Vagina (tissue), 2 donors: ENCODE measurements at regions not wholly inside any gene's neighbourhood (a gene's known extent, or its start where the extent isn't known, plus 50 kb on each side); places are given as distances from the start of the nearest gene placed in this dataset.

Experiments
- DNase-seq, 2 donors: peaks; one replicate each; pipeline ENCODE4 v3.0.0-alpha.2; 2017; ENCODE audit errors: extremely low spot score in 2 of 2
- H3K27ac ChIP-seq: fragments of 200-600 bp; sonication (generic); one replicate; pipeline ENCODE4 v1.5.1; 2019
- H3K27me3 ChIP-seq: fragments of 200-600 bp; sonication (generic); one replicate; pipeline ENCODE4 v1.5.1; 2019
- H3K36me3 ChIP-seq, 2 donors: fragments of 200-600 bp; sonication (generic); one replicate each; pipeline ENCODE4 v1.5.1; 2017 to 2019
- H3K4me1 ChIP-seq: fragments of 200-600 bp; sonication (generic); one replicate; pipeline ENCODE4 v1.5.1; 2019
- H3K4me3 ChIP-seq, 2 donors: fragments of 200-600 bp; sonication (generic); 1 replicate in 1 of 2; 2 replicates in 1 of 2; pipeline ENCODE4 v1.5.1; 2016 to 2019
- H3K9me3 ChIP-seq: fragments of 200-600 bp; sonication (generic); one replicate; pipeline ENCODE4 v1.5.1; 2019
- POLR2A ChIP-seq, 2 donors: fragments of 450-650 bp; IDR thresholded peaks; one replicate each; pipeline ENCODE4 v1.6.1; 2017; ENCODE audit warnings: antibody characterized with exemption in 2 of 2, mild to moderate bottlenecking in 2 of 2, moderate library complexity in 2 of 2
- POLR2AphosphoS5 ChIP-seq, 2 donors: sonication (generic); formaldehyde crosslinking; IDR thresholded peaks; one replicate each; pipeline ENCODE4 v1.9.0; 2017; ENCODE audit warnings: antibody characterized with exemption in 2 of 2, mild to moderate bottlenecking in 2 of 2, low read depth in 1 of 2; ENCODE audit not compliant: insufficient read depth in 1 of 2
- intact Hi-C: fragments of 100-400 bp; cut with DNase I; formaldehyde crosslinking; loops from one replicate; pipeline ENCODE4 v1.15.1; 2023
- TF ChIP-seq, protein P1 (sequence below), 3 experiments: fragments of 450-650 bp in 2 of 3; fragments of 200-600 bp in 1 of 3; sonication (generic) in 1 of 3; IDR thresholded peaks; one replicate each; pipeline ENCODE4 v1.5.1; 2017 to 2019; ENCODE audit warnings: antibody characterized with exemption in 3 of 3, mild to moderate bottlenecking in 2 of 3, moderate library complexity in 2 of 3

DNA sequence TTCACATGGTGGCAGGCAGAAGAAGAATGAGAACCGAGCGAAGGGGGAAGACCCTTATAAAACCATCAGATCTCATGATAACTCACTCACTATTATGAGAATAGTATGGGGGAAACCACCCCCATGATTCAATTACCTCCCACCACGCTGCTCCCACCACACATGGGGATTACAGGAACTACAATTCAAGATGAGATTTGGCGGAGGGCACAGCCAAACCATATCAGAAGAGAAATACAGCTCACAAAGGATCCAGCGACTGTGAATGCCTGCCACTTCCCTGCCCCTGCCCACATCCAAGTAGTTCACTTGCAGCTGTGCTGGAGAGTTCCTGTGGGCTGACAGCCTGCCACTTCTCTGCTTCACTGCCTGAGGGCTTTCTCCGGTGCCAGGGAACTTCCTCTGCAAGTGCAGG is 148.7 kb downstream of the C7orf25 start:
- intact Hi-C loops, result no loop called here
- DNase-seq, result no peak
- TF ChIP-seq POLR2AphosphoS5 (IDR thresholded peaks at IDR 0.05; ENCODE audit: insufficient read depth in 1 of 2, low read depth in 1 of 2), result no peak
- TF ChIP-seq, protein P1, sequence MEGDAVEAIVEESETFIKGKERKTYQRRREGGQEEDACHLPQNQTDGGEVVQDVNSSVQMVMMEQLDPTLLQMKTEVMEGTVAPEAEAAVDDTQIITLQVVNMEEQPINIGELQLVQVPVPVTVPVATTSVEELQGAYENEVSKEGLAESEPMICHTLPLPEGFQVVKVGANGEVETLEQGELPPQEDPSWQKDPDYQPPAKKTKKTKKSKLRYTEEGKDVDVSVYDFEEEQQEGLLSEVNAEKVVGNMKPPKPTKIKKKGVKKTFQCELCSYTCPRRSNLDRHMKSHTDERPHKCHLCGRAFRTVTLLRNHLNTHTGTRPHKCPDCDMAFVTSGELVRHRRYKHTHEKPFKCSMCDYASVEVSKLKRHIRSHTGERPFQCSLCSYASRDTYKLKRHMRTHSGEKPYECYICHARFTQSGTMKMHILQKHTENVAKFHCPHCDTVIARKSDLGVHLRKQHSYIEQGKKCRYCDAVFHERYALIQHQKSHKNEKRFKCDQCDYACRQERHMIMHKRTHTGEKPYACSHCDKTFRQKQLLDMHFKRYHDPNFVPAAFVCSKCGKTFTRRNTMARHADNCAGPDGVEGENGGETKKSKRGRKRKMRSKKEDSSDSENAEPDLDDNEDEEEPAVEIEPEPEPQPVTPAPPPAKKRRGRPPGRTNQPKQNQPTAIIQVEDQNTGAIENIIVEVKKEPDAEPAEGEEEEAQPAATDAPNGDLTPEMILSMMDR (IDR thresholded peaks at IDR 0.05), result no peak
- Histone ChIP-seq H3K9me3 (no peaks in the 10 kb centered on the region), H3K36me3 (no peaks in the 10 kb centered on the region), H3K4me1 (no peaks in the 10 kb centered on the region), H3K27ac (no peak overlapping the region), H3K4me3 (no peak overlapping the region), H3K27me3 (no peaks in the 10 kb centered on the region)

DNA sequence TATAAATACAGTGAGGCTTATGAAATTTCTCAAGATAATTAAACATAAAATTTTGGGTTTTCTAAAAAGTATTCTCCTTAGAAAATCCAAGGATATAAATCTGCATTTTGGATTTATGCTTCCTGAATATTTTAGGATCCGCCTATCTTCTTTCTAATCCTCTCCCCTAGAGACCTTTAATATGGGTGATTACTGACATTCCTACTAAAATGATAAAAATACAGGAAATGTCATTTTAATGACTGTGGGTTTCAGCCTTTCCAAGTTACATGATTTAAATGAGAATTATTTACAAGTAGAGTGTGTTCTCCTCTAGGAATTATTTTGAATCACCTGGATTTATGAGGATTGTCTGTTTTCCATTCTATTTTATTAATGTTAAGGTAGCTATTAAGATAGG is 150.4 kb downstream of the C7orf25 start:
- Histone ChIP-seq H3K9me3 (no peaks in the 10 kb centered on the region), H3K4me3 (no peak overlapping the region), H3K36me3 (no peaks in the 10 kb centered on the region), H3K27ac (no peak overlapping the region), H3K4me1 (no peaks in the 10 kb centered on the region), H3K27me3 (no peaks in the 10 kb centered on the region)
- TF ChIP-seq POLR2AphosphoS5 (IDR thresholded peaks at IDR 0.05; ENCODE audit: insufficient read depth in 1 of 2, low read depth in 1 of 2), result no peak
- no peak for TF ChIP-seq POLR2A (IDR thresholded peaks at IDR 0.05)
- TF ChIP-seq, protein P1 (IDR thresholded peaks at IDR 0.05), result no peak
- intact Hi-C loops, result no loop called here
- DNase-seq, result no peak

DNA sequence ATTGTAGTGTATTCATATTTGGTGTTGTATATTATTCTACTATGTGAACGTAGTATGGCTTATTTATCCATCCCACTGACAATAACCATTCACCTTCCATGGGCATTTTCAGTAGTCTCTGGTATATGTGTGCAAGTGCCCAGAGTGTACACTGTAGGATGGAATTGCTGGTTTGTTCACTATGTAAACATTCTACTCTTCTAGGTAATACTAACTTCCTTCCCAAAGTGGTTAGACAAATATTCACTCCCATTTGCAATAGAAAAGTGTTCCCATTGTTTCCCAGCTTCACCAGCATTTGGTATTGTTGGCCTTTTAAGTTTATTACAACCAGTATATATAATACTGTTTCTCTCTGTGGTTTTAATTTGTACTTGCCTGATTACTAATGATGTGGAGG is 153.7 kb downstream of the C7orf25 start:
- H3K27me3 ChIP-seq, result no peaks in the 10 kb centered on the region
- no peak for TF ChIP-seq POLR2AphosphoS5 (IDR thresholded peaks at IDR 0.05; ENCODE audit: insufficient read depth in 1 of 2, low read depth in 1 of 2)
- TF ChIP-seq, protein P1 (IDR thresholded peaks at IDR 0.05), result no peak
- no peak for TF ChIP-seq POLR2A (IDR thresholded peaks at IDR 0.05)
- no peak overlapping the region for H3K27ac ChIP-seq
- no peak overlapping the region for H3K4me3 ChIP-seq
- H3K9me3 ChIP-seq, result no peaks in the 10 kb centered on the region
- DNase-seq, result no peak
- intact Hi-C loops, result no loop called here
- no peaks in the 10 kb centered on the region for H3K4me1 ChIP-seq
- no peaks in the 10 kb centered on the region for H3K36me3 ChIP-seq

DNA sequence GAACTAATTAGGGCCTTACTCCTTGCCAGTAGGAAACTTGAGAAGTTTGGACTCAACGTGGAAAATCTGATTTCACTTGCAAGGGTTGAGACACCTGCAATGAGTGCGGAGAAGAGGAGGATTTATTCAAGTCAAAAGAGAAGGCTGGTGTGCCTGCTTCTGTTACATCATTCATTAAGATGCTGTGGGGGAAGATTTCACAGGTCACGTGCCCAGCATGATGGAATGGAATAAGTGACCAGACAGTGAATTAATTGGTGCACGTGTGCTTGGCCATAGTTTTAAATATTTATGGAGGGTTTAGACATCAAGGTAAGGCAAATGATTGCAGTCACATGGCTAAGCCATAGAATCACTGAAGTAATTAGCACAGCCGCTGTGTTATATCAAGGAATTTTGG is 155.0 kb downstream of the C7orf25 start:
- Histone ChIP-seq H3K27ac (no peak overlapping the region), H3K4me3 (no peak overlapping the region), H3K36me3 (no peaks in the 10 kb centered on the region), H3K4me1 (no peaks in the 10 kb centered on the region), H3K9me3 (no peaks in the 10 kb centered on the region), H3K27me3 (no peaks in the 10 kb centered on the region)
- DNase-seq, result no peak
- intact Hi-C loops, result no loop called here
- TF ChIP-seq POLR2A (IDR thresholded peaks at IDR 0.05) (no peak), POLR2AphosphoS5 (IDR thresholded peaks at IDR 0.05; ENCODE audit: insufficient read depth in 1 of 2, low read depth in 1 of 2) (no peak)
- TF ChIP-seq, protein P1 (IDR thresholded peaks at IDR 0.05), result no peak

DNA sequence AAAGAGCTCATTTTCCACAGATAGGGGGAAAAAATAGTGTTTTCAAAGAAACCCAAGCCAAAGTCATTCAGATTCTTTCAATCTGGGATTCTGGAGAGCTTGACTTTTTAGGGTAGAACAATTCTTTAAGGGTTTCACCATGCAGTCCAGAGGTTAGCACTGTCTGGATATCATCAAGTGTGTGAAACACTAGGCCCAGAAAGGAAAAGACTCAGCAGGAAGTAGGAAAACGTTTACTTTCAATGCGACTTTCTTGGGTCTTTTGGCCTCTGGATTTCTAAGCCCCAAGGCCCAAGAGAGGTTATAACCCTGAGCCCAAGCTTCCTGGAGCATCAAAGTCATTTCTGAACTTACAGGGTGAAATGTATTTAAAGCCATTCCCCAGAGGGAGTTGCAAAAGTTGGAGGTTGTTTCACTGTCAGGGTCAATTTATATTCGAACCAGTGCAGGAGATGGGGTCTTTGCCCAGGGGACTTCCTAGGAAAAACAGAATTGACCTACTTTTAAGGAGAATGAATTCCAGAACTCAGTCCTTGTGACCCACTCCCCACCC is 158.0 kb downstream of the C7orf25 start:
- TF ChIP-seq POLR2A (IDR thresholded peaks at IDR 0.05) (no peak), POLR2AphosphoS5 (IDR thresholded peaks at IDR 0.05; ENCODE audit: insufficient read depth in 1 of 2, low read depth in 1 of 2) (no peak)
- TF ChIP-seq, protein P1 (IDR thresholded peaks at IDR 0.05), result no peak
- H3K27ac ChIP-seq, result no peak overlapping the region

More for the DNA sequence above, 158.0 kb downstream of the C7orf25 start:
- Histone ChIP-seq H3K27me3 (no peaks in the 10 kb centered on the region), H3K36me3 (no peaks in the 10 kb centered on the region), H3K4me1 (no peaks in the 10 kb centered on the region), H3K4me3 (no peak overlapping the region), H3K9me3 (no peaks in the 10 kb centered on the region)
- intact Hi-C loops, result no loop called here
- no peak for DNase-seq
